GM04503 (cell line): ENCODE measurements at regions not wholly inside any gene's neighbourhood (a gene's known extent, or its start where the extent isn't known, plus 50 kb on each side); places are given as distances from the start of the nearest gene placed in this dataset.

Experiments used
- DNase-seq: peaks from one replicate; pipeline ENCODE4 v3.0.0-alpha.2; 2012; ENCODE audit warnings: low read depth

DNA sequence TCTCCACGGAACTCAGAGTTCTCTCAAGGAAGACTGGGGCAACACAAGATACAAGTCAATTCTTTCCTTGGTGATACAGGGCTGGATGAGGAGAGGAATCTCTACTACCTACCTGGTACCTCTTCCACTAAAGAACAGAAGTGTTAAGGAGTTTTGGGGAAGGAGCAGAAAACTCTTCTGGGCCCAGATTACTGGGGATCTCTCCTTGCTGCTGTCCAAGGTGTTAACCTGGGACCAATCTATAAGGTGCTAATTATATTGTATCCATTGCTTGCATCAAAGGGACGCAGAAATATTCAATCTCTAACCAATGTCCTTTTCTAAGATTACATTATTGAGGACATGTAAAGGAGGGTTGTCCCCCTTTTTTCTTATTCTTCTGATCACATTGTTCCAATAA, 1102.5 kb downstream of the AMY1C start:
- DNase-seq = no peak

- DNase-seq = no peak
Measured at GRCh38 chr1:104853276-104853675, 1103.6 kb downstream of the AMY1C start.

DNA sequence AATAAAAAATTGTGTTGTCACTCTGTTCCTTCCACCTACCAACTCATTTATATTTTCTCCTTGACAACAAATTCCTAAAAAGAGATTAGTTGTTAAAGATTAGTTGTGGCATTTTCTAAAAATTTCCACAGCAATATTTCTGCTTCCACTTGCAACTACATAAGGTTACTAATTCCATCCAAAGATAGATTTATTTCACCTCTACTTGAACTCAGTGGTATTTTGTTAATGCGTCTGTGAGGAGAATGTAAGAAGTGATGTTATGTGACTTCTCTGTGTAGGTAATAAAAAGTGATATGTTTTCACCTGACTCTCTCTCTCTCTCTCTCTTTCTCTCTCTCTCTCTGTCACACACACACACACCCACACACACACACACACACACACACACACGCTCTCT, 1104.8 kb downstream of the AMY1C start:
- DNase-seq = no peak

GRCh38 chr1:104855550-104855949, 1105.9 kb downstream of the AMY1C start:
- no peak for DNase-seq

DNA sequence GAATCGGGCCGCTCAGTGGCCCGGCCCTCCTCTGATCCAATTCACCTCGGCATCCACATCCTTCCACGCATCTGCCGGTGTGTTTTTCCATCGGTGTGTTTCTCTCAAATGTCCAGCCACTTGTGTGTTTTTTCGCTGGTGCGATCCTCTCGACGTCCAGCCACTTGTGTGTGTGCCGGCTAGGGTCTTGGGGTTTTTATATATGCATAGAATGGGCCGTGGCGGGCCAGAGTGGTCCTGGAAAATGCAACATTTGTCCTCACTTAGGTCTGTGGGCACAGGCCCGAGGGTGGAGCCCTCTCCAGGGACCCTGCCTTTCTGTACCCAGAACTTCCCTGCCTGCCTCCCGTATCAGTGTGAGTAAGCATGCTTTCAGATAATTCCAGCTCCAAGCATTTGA, 1106.4 kb downstream of the AMY1C start:
- no peak for DNase-seq

- no peak for DNase-seq
Measured at GRCh38 chr1:104856518-104856917, 1106.8 kb downstream of the AMY1C start.

GRCh38 chr1:104868794-104869193, 1119.1 kb downstream of the AMY1C start:
- DNase-seq = no peak

- DNase-seq = no peak
Measured at GRCh38 chr1:104874044-104874443, 1124.3 kb downstream of the AMY1C start.

DNA sequence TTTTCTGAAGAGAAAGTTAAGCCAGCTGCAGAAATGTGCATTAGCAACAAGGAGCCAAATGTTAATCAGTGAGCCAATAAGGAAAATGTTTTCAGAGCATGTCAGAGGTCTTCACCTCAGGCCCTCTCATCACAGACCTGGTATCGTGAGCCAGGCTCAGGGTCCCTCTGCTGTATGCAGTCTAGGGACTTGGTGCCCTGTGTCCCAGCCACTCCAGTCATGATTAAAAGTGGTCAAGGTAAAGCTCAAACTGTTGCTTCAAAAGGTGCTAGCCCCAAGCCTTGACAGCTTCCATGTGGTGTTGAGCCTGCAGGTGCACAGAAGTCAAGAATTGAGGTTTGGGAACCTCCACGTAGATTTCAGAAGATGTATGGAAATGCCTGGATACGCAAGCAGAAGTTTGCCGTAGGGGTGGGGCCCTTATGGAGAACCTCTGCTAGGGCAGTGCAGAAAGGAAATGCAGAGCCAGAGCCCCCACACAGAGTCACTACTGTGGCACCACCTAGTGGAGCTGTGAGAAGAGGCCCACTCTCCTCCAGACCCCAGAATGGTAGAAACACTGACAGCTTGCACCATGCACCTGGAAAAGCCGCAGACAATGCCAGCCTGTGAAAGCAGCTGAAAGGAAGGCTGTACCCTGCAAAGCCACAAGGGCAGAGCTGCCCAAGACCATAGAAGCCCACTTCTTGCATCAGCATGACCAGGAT, 1128.7 kb downstream of the AMY1C start:
- no peak for DNase-seq

- no peak for DNase-seq
Measured at GRCh38 chr1:104884939-104885338, 1135.2 kb downstream of the AMY1C start.

- no peak for DNase-seq
Measured at GRCh38 chr1:104905322-104905721, 1155.6 kb downstream of the AMY1C start.

DNA sequence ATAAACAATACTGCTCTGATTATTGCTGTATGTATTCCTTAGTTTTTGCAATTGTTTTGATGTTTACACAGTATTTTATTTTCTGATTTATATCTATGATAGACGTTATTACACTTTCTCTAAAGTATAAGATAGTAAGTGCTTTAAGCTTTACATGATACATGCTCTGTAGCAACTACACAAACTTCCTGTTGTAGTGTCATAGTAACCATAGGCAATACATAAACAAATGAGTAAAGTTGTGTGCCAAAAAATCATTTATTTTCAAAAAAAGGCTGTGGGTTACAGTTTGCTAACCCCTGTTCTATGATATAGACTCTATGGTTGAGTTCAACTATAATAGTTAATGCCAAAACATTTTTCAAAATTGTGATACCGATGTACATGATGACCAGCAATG, 1156.4 kb downstream of the AMY1C start:
- no peak for DNase-seq

GRCh38 chr1:104919188-104919587, 1169.5 kb downstream of the AMY1C start:
- no peak for DNase-seq

- DNase-seq = no peak
Measured at GRCh38 chr1:104921525-104921924, 1171.8 kb downstream of the AMY1C start.

DNA sequence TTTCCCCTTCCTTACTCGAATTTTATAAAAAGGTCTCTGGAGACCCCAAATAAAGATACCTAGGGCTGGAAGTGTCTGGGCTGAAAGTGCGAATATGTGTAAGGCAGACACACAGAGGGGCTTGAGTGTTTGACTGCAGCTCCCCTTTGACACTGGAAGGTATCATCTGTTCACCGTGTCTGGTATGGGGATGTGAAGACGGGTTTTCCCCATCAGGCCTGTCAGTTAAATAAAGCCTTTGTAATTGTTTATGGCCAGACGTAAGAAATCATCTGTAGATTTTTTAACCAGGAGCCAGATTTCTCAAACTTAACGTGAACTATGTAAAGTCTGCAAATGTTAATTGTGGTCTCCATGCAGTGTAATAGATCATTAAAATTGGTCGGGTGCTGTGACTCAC, 1173.4 kb downstream of the AMY1C start:
- DNase-seq = no peak

GRCh38 chr1:104929280-104929679, 1179.6 kb downstream of the AMY1C start:
- DNase-seq = no peak

- no peak for DNase-seq
Measured at GRCh38 chr1:104932030-104932915, 1182.6 kb downstream of the AMY1C start.

DNA sequence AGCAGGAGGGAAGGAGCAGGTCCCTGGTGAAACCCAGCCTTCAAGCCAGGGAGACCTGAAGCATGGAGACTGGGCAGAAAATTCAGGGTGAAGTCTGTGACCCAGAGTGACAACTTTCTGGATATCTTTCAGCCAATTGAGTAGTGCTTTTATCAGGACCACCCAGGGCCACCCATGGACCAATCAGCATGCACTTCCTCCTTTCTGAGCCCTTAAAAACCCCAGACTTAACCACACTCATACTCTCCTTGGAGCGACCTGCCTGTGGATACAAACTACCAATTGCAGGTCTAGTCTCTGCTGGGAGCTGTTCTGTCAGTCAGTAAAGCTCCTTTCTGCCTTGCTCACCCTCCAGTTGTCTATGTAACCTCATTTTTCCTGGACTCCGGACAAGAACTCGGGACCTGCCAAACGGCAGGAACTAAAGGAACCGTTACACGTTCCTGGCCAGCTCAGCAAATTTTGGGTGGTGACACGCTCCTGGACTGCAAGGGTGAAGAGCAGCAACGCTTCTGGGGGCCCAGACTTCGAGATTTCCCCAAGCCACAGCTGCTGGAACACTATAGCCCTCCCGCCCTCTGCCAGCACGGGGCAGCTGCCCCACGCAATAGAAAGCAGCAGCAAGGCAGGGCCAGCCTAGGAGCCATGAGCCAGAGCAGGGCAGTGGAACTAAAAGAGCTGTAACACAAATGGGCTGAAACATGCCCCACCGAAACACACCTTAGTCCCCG, 1183.4 kb downstream of the AMY1C start:
- no peak for DNase-seq

GRCh38 chr1:104933846-104934245, 1184.1 kb downstream of the AMY1C start:
- DNase-seq = no peak

- DNase-seq = no peak
Measured at GRCh38 chr1:104945406-104945805, 1195.7 kb downstream of the AMY1C start.

DNA sequence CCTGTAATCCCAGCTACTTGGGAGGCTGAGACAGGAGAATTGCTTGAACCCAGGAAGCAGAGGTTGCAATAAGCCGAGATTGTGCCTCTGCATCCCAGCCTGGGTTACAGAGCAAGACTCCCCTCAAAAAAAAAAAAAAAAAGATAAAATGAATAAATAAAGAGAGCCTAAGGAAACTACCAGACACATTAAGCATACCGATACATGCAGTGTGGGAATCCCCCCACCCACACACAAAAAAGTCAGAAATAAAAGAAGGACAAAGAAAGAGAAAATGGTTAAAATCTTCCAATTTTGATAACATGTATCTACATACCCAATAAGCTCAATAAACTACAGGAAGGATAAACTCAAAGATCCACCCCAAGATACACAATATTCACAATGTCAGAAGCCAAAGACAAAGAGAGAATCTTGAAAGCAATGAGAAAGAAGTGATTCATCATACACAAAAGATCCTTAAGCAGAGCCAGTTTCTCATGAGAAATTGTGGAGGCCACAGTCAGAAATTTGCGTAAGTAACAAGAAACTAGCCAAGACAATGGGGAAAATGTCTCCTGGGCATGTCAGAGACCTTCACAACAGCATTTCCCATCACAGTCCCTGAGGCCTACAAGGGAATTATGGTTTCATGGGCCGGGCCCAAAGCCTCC, 1197.0 kb downstream of the AMY1C start:
- no peak for DNase-seq

- DNase-seq = no peak
Measured at GRCh38 chr1:104953555-104953954, 1203.9 kb downstream of the AMY1C start.
